ENCODE measurements at regions not wholly inside any gene's neighbourhood (a gene's known extent, or its start where the extent isn't known, plus 50 kb on each side); places are given as distances from the start of the nearest gene placed in this dataset.

GRCh38 chr20:39309458-39309857 lies 347.3 kb downstream of the DHX35 start:
- no peak for FAIRE-seq
- Histone ChIP-seq H3K23ac (ENCODE audit: insufficient read length) (no peak overlapping the region), H3K27me3 (replicated peaks in 1 of 4; ENCODE audit: control insufficient read depth in 3 of 4, extremely low read depth in 1 of 4, insufficient read depth in 3 of 4, low read length in 3 of 4) (no peaks in the 10 kb centered on the region), H4K91ac (replicated peaks; ENCODE audit: insufficient read length, low read length) (no peak overlapping the region), H3K4me1 (replicated peaks in 1 of 4; ENCODE audit: control insufficient read depth in 3 of 4, insufficient read depth in 4 of 4, low read length in 3 of 4) (peaks cover 5 to 9% (median 7%) of the 10 kb centered on the region in 4 experiments; a peak in 6 of 7 replicates), H3K14ac (ENCODE audit: insufficient read length) (no peak overlapping the region), H3K79me1 (ENCODE audit: low read depth, low read length) (no peaks in the 10 kb centered on the region), H2BK15ac (ENCODE audit: low read length) (no peak overlapping the region), H4K8ac (ENCODE audit: extremely low read depth, insufficient read depth, low read length) (no peak overlapping the region), H3K4me2 (ENCODE audit: insufficient read depth in 1 of 2, low read depth in 2 of 2, low read length in 2 of 2) (no peak overlapping the region), H3K23me2 (ENCODE audit: low read depth, low read length) (no peaks in the 10 kb centered on the region), H3K36me3 (ENCODE audit: control insufficient read depth in 2 of 4, insufficient read depth in 4 of 4, low read length in 3 of 4) (no peaks in the 10 kb centered on the region; a peak in 1 of 8 replicates), H4K20me1 (replicated peaks in 1 of 2; ENCODE audit: control insufficient read depth in 1 of 2, insufficient read depth in 2 of 2, low read length in 2 of 2) (no peaks in the 10 kb centered on the region), H4K5ac (ENCODE audit: insufficient read length, low read depth, low read length) (no peak overlapping the region), H2AFZ (ENCODE audit: low read length) (no peak overlapping the region; the same call in 1 of the 2 replicates), H3K18ac (ENCODE audit: extremely low read depth, low read length) (no peak overlapping the region), H2BK12ac (ENCODE audit: low read depth, low read length) (no peak overlapping the region), H2BK5ac (ENCODE audit: low read depth, low read length) (no peak overlapping the region), H3K56ac (replicated peaks; ENCODE audit: insufficient read length, low read depth, low read length) (no peak overlapping the region), H3K4me3 (ENCODE audit: extremely low read depth in 1 of 4, insufficient read depth in 2 of 4, low read depth in 3 of 4, low read length in 4 of 4) (no peak overlapping the region), H3K9ac (replicated peaks in 1 of 4; ENCODE audit: extremely low read depth in 1 of 4, low read depth in 3 of 4, low read length in 3 of 4) (no peak overlapping the region), H3K4ac (replicated peaks; ENCODE audit: insufficient read length, low read depth, low read length) (no peak overlapping the region), H3K9me3 (ENCODE audit: insufficient read depth in 2 of 2, low read depth in 1 of 2, low read length in 1 of 2) (peaks cover 10% of the 10 kb centered on the region in 2 experiments; a peak in 3 of 4 replicates), H2BK120ac (replicated peaks; ENCODE audit: low read depth, low read length) (no peak overlapping the region), H2BK20ac (ENCODE audit: low read length) (no peak overlapping the region), H2AK5ac (ENCODE audit: low read depth, low read length) (no peak overlapping the region), H3K79me2 (ENCODE audit: control insufficient read depth in 1 of 2, insufficient read depth in 2 of 2, low read length in 2 of 2) (no peaks in the 10 kb centered on the region), H3K27ac (ENCODE audit: low read depth, low read length) (no peak overlapping the region)
- no peak for DNase-seq (ENCODE audit: low read depth in 1 of 2, low spot score in 2 of 2)
- ChIA-PET CTCF (ENCODE audit: partially characterized antibody) (no interaction called here), POLR2A (ENCODE audit: partially characterized antibody) (no interaction called here)
- TF ChIP-seq E2F6 (IDR thresholded peaks at IDR 0.05) = no peak
